Transverse colon (tissue), 3 donors: ENCODE measurements at regions not wholly inside any gene's neighbourhood (a gene's known extent, or its start where the extent isn't known, plus 50 kb on each side); places are given as distances from the start of the nearest gene placed in this dataset.

Experiments used
- EP300 ChIP-seq: sonication (generic); formaldehyde crosslinking; IDR thresholded peaks from one replicate; pipeline ENCODE4 v1.6.1; 2017; ENCODE audit warnings: antibody characterized with exemption, low read depth
- POLR2A ChIP-seq: fragments of 450-650 bp; IDR thresholded peaks from one replicate; pipeline ENCODE4 v1.6.1; 2016; ENCODE audit warnings: antibody characterized with exemption, mild to moderate bottlenecking, moderate library complexity
- TF ChIP-seq, protein P1 (sequence below), 5 experiments: fragments of 200-600 bp in 3 of 5; fragments of 450-650 bp in 2 of 5; sonication (generic) in 3 of 5; IDR thresholded peaks; 1 replicate in 2 of 5; 2 replicates in 3 of 5; pipeline ENCODE4 v1.5.1; 2016 to 2017; ENCODE audit warnings: antibody characterized with exemption in 5 of 5, inconsistent platforms in 3 of 5, mild to moderate bottlenecking in 2 of 5, moderate library complexity in 1 of 5

DNA sequence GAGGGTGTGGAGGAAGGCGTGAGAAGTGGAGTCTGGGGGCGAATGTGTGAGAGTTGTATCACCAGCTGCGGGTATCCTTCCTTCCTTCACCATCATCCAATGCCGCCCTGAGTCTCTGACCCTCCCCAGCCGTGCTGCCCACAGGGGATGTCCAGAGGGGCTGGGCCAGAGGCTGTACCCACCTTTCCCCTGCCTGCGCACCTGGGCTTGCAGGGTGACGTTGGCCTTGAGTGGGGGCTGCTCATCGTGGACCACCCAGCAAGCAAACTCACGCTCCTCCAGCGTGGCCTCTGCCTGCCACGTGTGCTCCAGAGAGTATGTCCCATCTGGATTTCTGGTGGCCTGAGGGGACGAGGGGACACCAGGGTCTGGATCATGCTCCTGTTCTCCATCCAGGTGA is 116.9 kb upstream of the SIRPA start:
- TF ChIP-seq, protein P1, sequence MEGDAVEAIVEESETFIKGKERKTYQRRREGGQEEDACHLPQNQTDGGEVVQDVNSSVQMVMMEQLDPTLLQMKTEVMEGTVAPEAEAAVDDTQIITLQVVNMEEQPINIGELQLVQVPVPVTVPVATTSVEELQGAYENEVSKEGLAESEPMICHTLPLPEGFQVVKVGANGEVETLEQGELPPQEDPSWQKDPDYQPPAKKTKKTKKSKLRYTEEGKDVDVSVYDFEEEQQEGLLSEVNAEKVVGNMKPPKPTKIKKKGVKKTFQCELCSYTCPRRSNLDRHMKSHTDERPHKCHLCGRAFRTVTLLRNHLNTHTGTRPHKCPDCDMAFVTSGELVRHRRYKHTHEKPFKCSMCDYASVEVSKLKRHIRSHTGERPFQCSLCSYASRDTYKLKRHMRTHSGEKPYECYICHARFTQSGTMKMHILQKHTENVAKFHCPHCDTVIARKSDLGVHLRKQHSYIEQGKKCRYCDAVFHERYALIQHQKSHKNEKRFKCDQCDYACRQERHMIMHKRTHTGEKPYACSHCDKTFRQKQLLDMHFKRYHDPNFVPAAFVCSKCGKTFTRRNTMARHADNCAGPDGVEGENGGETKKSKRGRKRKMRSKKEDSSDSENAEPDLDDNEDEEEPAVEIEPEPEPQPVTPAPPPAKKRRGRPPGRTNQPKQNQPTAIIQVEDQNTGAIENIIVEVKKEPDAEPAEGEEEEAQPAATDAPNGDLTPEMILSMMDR (IDR thresholded peaks at IDR 0.05): no peak
- TF ChIP-seq EP300 (no peak), POLR2A (no peak)
